Thymus (tissue), 11 donors: ENCODE measurements at regions not wholly inside any gene's neighbourhood (a gene's known extent, or its start where the extent isn't known, plus 50 kb on each side); places are given as distances from the start of the nearest gene placed in this dataset.

Source experiments
- DNase-seq, 9 donors: peaks; one replicate each; pipeline ENCODE4 v3.0.0-alpha.2; 2013; ENCODE audit warnings: low spot score in 9 of 9, low read depth in 6 of 9, missing footprints in 1 of 9
- H3K27ac ChIP-seq, 2 donors: one replicate each; pipeline ENCODE4 v1.5.1; 2013; ENCODE audit warnings: control low read depth in 1 of 2, low read depth in 1 of 2, low read length in 1 of 2, mild to moderate bottlenecking in 1 of 2, moderate library complexity in 1 of 2
- H3K27me3 ChIP-seq, 2 donors: one replicate each; pipeline ENCODE4 v1.5.1; 2013; ENCODE audit warnings: low read length in 1 of 2; ENCODE audit not compliant: control insufficient read depth in 2 of 2, insufficient read depth in 1 of 2
- H3K36me3 ChIP-seq, 2 donors: one replicate each; pipeline ENCODE4 v1.5.1; 2013; ENCODE audit warnings: low read length in 1 of 2, mild to moderate bottlenecking in 1 of 2, moderate library complexity in 1 of 2; ENCODE audit not compliant: control insufficient read depth in 2 of 2, insufficient read depth in 2 of 2
- H3K4me1 ChIP-seq, 2 donors: one replicate each; pipeline ENCODE4 v1.5.1; 2013; ENCODE audit warnings: low read length in 2 of 2; ENCODE audit not compliant: control insufficient read depth in 2 of 2, insufficient read depth in 2 of 2
- H3K4me3 ChIP-seq, 2 donors: one replicate each; pipeline ENCODE4 v1.5.1; 2013; ENCODE audit warnings: low read length in 2 of 2, control low read depth in 1 of 2, mild to moderate bottlenecking in 1 of 2
- H3K9me3 ChIP-seq, 2 donors: one replicate each; pipeline ENCODE4 v1.5.1; 2013; ENCODE audit warnings: low read length in 1 of 2, mild to moderate bottlenecking in 1 of 2; ENCODE audit not compliant: control insufficient read depth in 2 of 2, insufficient read depth in 1 of 2
- WGBS: extraction: QIAGEN DNeasy Blood & Tissue Kit; methylation state at CpG from one replicate; pipeline ENCODE4 v1.1.7; 2013; 5-methylcytosine and 5-hydroxymethylcytosine counted together
- donor health status: healthy.

DNA sequence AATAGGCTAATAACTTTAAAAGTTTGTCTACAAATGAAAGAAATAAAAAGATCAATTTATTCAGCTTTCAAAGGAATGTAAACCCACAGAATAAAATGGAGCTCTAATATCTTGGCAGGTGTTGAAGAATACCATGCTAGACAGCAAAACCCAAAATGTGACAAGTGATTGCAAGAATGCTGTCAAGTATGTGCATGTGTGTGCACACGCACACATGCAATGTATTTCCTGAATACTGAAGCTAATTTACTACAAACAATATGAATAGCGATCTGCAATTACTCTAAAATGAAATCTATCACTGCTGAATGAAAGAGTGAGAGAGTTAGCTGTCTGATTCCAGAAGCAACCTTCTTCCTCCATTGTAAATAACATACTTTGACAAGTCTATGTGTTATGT, 179.2 kb upstream of the HSF2 start:
- Histone ChIP-seq H3K27ac (no peak overlapping the region), H3K36me3 (no peaks in the 10 kb centered on the region), H3K9me3 (no peaks in the 10 kb centered on the region), H3K4me1 (no peaks in the 10 kb centered on the region), H3K27me3 (no peaks in the 10 kb centered on the region), H3K4me3 (no peak overlapping the region)
- 93% methylated on average over 2 of the region's 2 CpGs for WGBS
- DNase-seq, result no peak

DNA sequence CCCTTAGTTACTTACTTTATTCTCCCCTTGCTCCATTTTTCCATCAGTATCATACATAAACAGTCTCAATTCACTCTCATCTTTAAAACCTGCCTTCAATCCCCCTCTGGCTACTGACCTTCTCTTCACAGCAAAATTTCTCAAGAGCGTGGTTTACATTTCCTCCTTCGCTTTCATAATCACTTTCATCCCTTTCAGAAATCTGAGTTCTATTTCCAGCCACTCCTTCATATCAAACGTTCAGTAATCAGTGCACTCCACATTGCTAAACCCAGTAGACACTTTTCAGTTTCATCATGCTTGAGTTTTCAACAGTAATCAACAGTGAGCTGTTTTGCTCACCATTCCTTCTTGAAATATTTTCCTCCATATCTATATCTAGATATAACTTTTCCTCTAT, 176.7 kb upstream of the HSF2 start:
- Histone ChIP-seq H3K27me3 (no peaks in the 10 kb centered on the region), H3K9me3 (no peaks in the 10 kb centered on the region), H3K27ac (no peak overlapping the region), H3K36me3 (no peaks in the 10 kb centered on the region), H3K4me1 (no peaks in the 10 kb centered on the region), H3K4me3 (no peak overlapping the region)
- 59% methylated on average over 3 of the region's 3 CpGs for WGBS
- DNase-seq, result no peak

DNA sequence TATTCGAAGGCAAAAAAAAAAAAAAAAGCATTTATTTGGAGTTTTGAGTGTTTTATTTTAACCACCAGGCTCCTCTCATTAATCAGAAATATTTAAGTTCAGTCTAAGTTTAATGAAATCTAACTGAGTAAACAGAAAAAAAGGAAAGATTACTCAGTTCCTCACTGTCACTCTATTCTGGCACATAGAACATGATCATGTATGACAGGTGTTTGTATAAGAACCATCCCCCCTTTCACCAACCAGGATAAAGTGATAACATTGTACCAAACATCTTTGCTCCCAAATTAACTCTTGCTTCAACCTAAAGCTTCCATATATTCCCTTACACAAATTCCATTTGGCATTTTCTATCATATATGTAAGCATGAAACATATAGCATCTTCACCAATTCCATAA, 176.2 kb upstream of the HSF2 start:
- no peak for DNase-seq
- 78% methylated on average over 1 of the region's 1 CpG for WGBS
- Histone ChIP-seq H3K9me3 (no peaks in the 10 kb centered on the region), H3K4me3 (no peak overlapping the region), H3K27me3 (no peaks in the 10 kb centered on the region), H3K27ac (no peak overlapping the region), H3K36me3 (no peaks in the 10 kb centered on the region), H3K4me1 (no peaks in the 10 kb centered on the region)

DNA sequence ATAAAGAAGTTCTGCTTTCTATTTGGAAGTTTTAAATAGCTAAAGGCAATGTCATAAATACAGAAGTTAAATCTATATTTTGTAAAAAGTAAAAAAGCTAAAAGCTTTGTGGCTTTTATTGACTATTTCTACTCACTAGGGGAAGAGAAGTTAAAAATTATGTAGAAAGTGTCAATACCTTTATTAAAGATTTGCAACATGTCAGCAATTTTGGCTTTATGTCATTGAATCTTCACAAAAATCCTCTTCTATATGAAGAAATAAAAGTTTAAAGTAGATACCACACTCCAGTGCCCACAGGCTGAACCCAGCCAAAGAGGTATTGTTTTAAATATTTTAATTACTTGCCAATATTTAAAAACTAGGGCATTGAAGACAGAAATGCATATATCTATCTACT, 160.6 kb upstream of the HSF2 start:
- Histone ChIP-seq H3K27ac (no peak overlapping the region), H3K4me3 (no peak overlapping the region), H3K9me3 (peaks cover 3 to 8% of the 10 kb centered on the region in 2 donors), H3K27me3 (no peaks in the 10 kb centered on the region), H3K36me3 (no peaks in the 10 kb centered on the region), H3K4me1 (no peaks in the 10 kb centered on the region)
- no peak for DNase-seq

DNA sequence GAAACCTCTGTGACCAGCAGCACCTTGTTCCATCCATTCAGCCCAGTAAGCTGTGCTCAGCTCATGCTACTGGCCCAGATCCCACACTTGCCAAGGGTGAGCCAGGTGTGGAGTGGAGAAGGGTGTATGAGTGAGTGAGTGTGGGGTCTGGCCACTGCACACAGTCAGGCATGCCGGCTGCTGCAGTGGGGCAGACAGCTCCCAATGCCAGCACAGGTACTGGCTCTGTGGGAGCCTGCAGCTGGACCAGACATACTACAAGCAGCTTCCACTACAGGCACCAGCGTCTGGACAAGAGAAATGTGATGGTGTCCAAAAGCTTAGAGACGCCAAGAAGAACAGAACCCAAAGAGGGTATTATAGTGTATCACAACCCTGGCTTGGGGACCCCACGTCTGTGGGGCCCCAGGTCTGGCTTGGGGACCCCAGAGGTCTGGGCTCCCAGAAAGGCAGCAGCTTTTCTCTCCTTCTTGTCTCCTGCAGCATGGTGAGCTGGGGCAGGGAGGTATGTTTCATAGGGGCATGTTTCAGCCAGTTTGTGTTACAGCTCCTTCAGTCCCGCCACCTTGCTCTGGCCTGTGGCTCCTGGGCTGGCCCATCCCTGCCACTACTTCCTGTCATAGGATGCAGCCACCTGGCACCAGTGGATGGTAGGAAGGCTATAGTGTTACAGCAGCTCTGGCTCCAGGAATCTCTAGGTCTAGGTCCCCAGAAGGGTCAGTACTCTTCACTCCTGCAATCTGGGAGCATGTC, 152.4 kb upstream of the HSF2 start:
- Histone ChIP-seq H3K27ac (no peak overlapping the region), H3K4me1 (no peaks in the 10 kb centered on the region), H3K36me3 (no peaks in the 10 kb centered on the region), H3K4me3 (no peak overlapping the region), H3K9me3 (peaks cover 3 to 25% of the 10 kb centered on the region in 2 donors), H3K27me3 (no peaks in the 10 kb centered on the region)
- DNase-seq, result no peak
- WGBS, result 91% methylated on average over 5 of the region's 5 CpGs

DNA sequence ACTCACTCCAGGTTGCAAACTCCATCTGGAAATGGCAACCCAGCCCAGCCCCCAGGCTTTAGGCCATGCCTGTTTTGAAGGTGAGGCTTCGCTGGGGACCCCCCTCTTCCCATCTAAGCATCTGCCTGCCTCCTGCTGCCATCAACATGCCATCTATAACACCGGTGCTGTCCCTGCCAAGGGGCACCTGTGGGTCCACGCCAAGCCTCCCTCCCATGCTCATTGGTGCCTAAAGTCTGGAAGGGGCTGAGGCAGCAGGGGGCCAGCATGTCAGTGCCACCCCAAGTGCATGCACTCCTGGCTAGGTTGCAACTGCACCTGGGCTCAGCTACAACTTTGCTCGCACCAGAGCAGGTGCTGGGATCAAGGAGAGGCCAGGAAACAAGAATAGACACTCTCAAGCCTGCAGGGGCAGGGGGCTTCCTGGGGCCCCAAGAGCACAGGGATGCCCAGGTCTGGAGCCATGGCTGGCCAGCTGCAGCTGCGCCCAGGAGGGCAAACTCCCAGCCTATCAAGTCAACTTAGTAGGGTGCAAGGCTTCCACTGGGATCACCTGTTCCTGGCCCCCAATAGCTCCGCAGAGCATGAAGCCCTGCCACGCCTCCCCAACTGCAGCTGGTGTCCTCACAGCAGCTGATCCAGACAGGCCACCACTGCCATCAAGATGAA, 151.3 kb upstream of the HSF2 start:
- H3K27me3 ChIP-seq, result no peaks in the 10 kb centered on the region
- H3K4me3 ChIP-seq, result no peak overlapping the region
- peaks cover 0 to 18% of the 10 kb centered on the region in 2 donors for H3K9me3 ChIP-seq
- no peaks in the 10 kb centered on the region for H3K4me1 ChIP-seq
- WGBS, result 92% methylated on average over 7 of the region's 7 CpGs
- H3K36me3 ChIP-seq, result no peaks in the 10 kb centered on the region
- DNase-seq, result no peak
- no peak overlapping the region for H3K27ac ChIP-seq

DNA sequence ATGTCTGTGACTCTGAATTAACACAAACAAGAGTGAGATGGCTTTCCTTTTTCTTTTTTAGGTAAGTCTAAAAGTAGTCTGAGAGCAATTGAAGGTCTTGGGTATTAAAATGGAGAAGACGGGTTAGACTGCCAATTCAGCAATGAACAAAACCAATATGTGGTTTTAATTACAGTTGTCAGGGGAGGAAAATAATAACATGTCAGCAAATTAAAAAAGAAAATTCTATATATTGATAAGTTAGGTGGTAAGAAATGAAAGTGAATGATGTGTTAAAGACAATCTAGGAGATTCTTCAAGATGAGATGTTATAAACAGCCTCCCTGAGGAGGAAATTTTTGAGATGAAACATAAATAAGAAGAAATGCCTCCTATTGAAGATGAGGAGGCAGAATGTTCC, 150.6 kb upstream of the HSF2 start:
- 49% methylated on average over 1 of the region's 1 CpG for WGBS
- no peak for DNase-seq

DNA sequence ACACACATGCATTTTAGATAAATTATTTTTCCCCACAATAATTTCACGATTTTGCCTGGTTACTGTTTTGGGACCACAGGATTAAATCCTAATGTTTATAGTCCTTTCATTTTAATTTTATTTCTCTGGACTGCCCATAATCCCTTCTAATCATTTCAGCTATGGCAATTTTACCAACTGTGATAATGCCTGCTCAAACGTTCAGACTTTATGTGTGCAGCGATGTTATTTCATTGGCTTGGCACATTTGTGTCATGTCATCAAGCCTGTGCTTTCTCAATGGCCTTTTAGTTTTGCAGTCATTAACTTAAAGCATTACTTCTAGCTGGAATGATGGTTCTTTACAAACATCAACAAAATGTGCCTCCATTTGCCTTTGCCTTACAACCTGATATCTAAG, 140.6 kb upstream of the HSF2 start:
- no peak overlapping the region for H3K4me3 ChIP-seq
- 93% methylated on average over 3 of the region's 3 CpGs for WGBS
- no peak for DNase-seq
- no peaks in the 10 kb centered on the region for H3K9me3 ChIP-seq
- H3K36me3 ChIP-seq, result no peaks in the 10 kb centered on the region
- H3K4me1 ChIP-seq, result no peaks in the 10 kb centered on the region
- no peaks in the 10 kb centered on the region for H3K27me3 ChIP-seq
- no peak overlapping the region for H3K27ac ChIP-seq

More for the DNA sequence above, 150.6 kb upstream of the HSF2 start:
- H3K4me1 ChIP-seq, result no peaks in the 10 kb centered on the region
- H3K36me3 ChIP-seq, result no peaks in the 10 kb centered on the region
- no peak overlapping the region for H3K27ac ChIP-seq
- peaks cover 0 to 18% of the 10 kb centered on the region in 2 donors for H3K9me3 ChIP-seq
- no peak overlapping the region for H3K4me3 ChIP-seq
- H3K27me3 ChIP-seq, result no peaks in the 10 kb centered on the region

DNA sequence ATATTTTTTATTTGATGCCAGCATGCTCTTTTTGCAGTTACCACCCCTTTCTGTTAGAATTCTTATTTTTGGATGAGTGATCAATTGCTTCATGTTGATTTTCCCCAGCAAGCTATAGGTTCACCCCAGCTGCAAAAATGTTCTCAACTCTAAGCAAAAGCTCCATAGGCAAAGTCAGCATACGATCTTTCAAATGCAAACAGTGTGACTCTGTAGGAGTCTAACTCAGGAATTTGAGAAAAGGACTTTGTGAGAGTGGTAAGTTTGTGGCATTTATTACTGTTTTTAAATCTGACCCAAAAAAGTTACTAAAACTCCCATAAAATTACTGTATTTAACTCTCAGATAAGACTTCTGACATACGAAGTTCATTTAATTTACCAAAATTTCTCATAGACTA, 134.9 kb upstream of the HSF2 start:
- no peak for DNase-seq
- H3K4me3 ChIP-seq, result no peak overlapping the region
- no peaks in the 10 kb centered on the region for H3K4me1 ChIP-seq
- no peak overlapping the region for H3K27ac ChIP-seq
- H3K36me3 ChIP-seq, result no peaks in the 10 kb centered on the region
- no peaks in the 10 kb centered on the region for H3K27me3 ChIP-seq
- WGBS, result 57% methylated on average over 2 of the region's 2 CpGs
- H3K9me3 ChIP-seq, result no peaks in the 10 kb centered on the region
